IMR-90 (cell line): ENCODE measurements at regions not wholly inside any gene's neighbourhood (a gene's known extent, or its start where the extent isn't known, plus 50 kb on each side); places are given as distances from the start of the nearest gene placed in this dataset.

Experiments used
- ATAC-seq: fragments of 200-7000 bp; cut with Tn5 transposase; 2 replicates; pipeline ENCODE4 v1.9.1; 2020; ENCODE audit warnings: low read depth, mild to moderate bottlenecking, moderate library complexity
- BruUV-seq: library from RNA; stranded (reverse); fragments of 400-500 nt; replicated peaks from 2 replicates; lab custom pipeline; 2021; lab: Mats Ljungman, UMichigan
- CTCF ChIA-PET: fragments of 300-600 bp; formaldehyde crosslinking; extraction: SDS; loops from one replicate; lab custom pipeline; 2021; ENCODE audit warnings: antibody characterized with exemption; lab: Yijun Ruan, JAX
- POLR2A ChIA-PET: fragments of 300-600 bp; sonication (Branson Sonifier 250); formaldehyde crosslinking; loops from one replicate; lab custom pipeline; 2022; ENCODE audit warnings: antibody characterized with exemption; ENCODE audit not compliant: unreplicated experiment; lab: Charles Lee
- DNase-seq: peaks from one replicate; pipeline ENCODE4 v3.0.0; 2013
- H2AFZ ChIP-seq: replicated peaks from 2 replicates; pipeline ENCODE3; 2013; ENCODE audit warnings: low read length, mild to moderate bottlenecking; ENCODE audit not compliant: poor library complexity
- H2AK5ac ChIP-seq: 2 replicates; pipeline ENCODE4 v1.6.1; 2013; ENCODE audit warnings: low read depth, low read length, inconsistent platforms
- H2AK9ac ChIP-seq: replicated peaks from 2 replicates; pipeline ENCODE3; 2013; ENCODE audit warnings: mild to moderate bottlenecking, low read depth, low read length, moderate library complexity; ENCODE audit not compliant: poor library complexity
- H2BK120ac ChIP-seq: 2 replicates; pipeline ENCODE4 v1.6.1; 2013; ENCODE audit warnings: low read depth, low read length, inconsistent platforms
- H2BK15ac ChIP-seq: 3 replicates; pipeline ENCODE4 v1.6.1; 2013; ENCODE audit warnings: low read depth, low read length, inconsistent platforms
- H2BK20ac ChIP-seq: 2 replicates; pipeline ENCODE4 v1.6.1; 2013; ENCODE audit warnings: low read depth, mild to moderate bottlenecking, inconsistent platforms, low read length, moderate library complexity
- H2BK5ac ChIP-seq: 2 replicates; pipeline ENCODE4 v1.6.1; 2013; ENCODE audit warnings: mild to moderate bottlenecking, low read depth, low read length, inconsistent platforms; ENCODE audit not compliant: poor library complexity, severe bottlenecking
- H3K14ac ChIP-seq: replicated peaks from 2 replicates; pipeline ENCODE4 v1.6.1; 2013; ENCODE audit warnings: low read depth, low read length, inconsistent platforms
- H3K18ac ChIP-seq: 2 replicates; pipeline ENCODE4 v1.6.1; 2013; ENCODE audit warnings: low read depth, low read length, control low read depth
- H3K23ac ChIP-seq: 2 replicates; pipeline ENCODE4 v1.6.1; 2013; ENCODE audit warnings: low read depth, low read length, inconsistent platforms
- H3K27ac ChIP-seq: 2 replicates; pipeline ENCODE4 v1.5.1; 2013; ENCODE audit warnings: mild to moderate bottlenecking, control low read depth, low read length; ENCODE audit not compliant: insufficient read depth
- H3K27me3 ChIP-seq: 2 replicates; pipeline ENCODE4 v1.6.1; 2013; ENCODE audit warnings: low read length; ENCODE audit not compliant: control insufficient read depth, insufficient read depth
- H3K36me3 ChIP-seq: 2 replicates; pipeline ENCODE4 v1.6.1; 2013; ENCODE audit warnings: low read length, mixed read lengths; ENCODE audit not compliant: control insufficient read depth, insufficient read depth
- H3K4ac ChIP-seq: 2 replicates; pipeline ENCODE4 v1.6.1; 2013; ENCODE audit warnings: low read depth, low read length, inconsistent platforms
- H3K4me1 ChIP-seq: 2 replicates; pipeline ENCODE4 v1.6.1; 2013; ENCODE audit warnings: low read length, mixed read lengths; ENCODE audit not compliant: control insufficient read depth, insufficient read depth
- H3K4me2 ChIP-seq: 2 replicates; pipeline ENCODE4 v1.6.1; 2013; ENCODE audit warnings: low read depth, mild to moderate bottlenecking, control low read depth, low read length, moderate library complexity
- H3K4me3 ChIP-seq: 2 replicates; pipeline ENCODE4 v1.5.1; 2013; ENCODE audit warnings: low read depth, mild to moderate bottlenecking, control low read depth, low read length, moderate library complexity; ENCODE audit not compliant: insufficient read depth
- H3K56ac ChIP-seq: 2 replicates; pipeline ENCODE4 v1.6.1; 2013; ENCODE audit warnings: low read length, inconsistent platforms; ENCODE audit not compliant: insufficient read depth; ENCODE audit errors: extremely low read depth
- H3K79me1 ChIP-seq, 2 experiments: 2 replicates each; pipeline ENCODE4 v1.6.1; 2013; ENCODE audit warnings: low read length in 2 of 2, inconsistent platforms in 1 of 2, low read depth in 1 of 2
- H3K9ac ChIP-seq: 2 replicates; pipeline ENCODE4 v1.6.1; 2013; ENCODE audit warnings: low read depth, low read length, control low read depth
- H3K9me1 ChIP-seq: 2 replicates; pipeline ENCODE4 v1.6.1; 2013; ENCODE audit warnings: low read length, inconsistent platforms; ENCODE audit not compliant: insufficient read depth
- H3K9me3 ChIP-seq: 2 replicates; pipeline ENCODE4 v1.6.1; 2013; ENCODE audit warnings: low read length; ENCODE audit not compliant: control insufficient read depth, insufficient read depth
- H4K20me1 ChIP-seq: 2 replicates; pipeline ENCODE4 v1.6.1; 2013; ENCODE audit warnings: low read length, inconsistent platforms; ENCODE audit not compliant: insufficient read depth
- H4K5ac ChIP-seq: 2 replicates; pipeline ENCODE4 v1.6.1; 2013; ENCODE audit warnings: mild to moderate bottlenecking, low read depth, low read length, control low read depth
- H4K8ac ChIP-seq, 2 experiments: 2 replicates each; pipeline ENCODE4 v1.6.1; 2013; ENCODE audit warnings: low read depth in 2 of 2, low read length in 2 of 2, control low read depth in 1 of 2, inconsistent platforms in 1 of 2
- H4K91ac ChIP-seq: 2 replicates; pipeline ENCODE4 v1.6.1; 2013; ENCODE audit warnings: low read depth, low read length, inconsistent platforms; ENCODE audit not compliant: insufficient read depth
- BHLHE40 ChIP-seq: fragments of 150-350 bp; IDR thresholded peaks from 2 replicates; pipeline ENCODE4 v1.6.1; 2016; ENCODE audit warnings: mild to moderate bottlenecking, low read depth, low read length
- CEBPB ChIP-seq: IDR thresholded peaks from 2 replicates; pipeline ENCODE4 v1.6.1; 2012; ENCODE audit warnings: low read depth, low read length, improper control_type of control experiment
- CHD1 ChIP-seq: IDR thresholded peaks from 2 replicates; pipeline ENCODE4 v1.6.1; 2012; ENCODE audit warnings: low read depth, low read length, improper control_type of control experiment
- FOS ChIP-seq: fragments of 150-350 bp; IDR thresholded peaks from 2 replicates; pipeline ENCODE4 v1.6.1; 2016; ENCODE audit warnings: low read depth, low read length
- MAZ ChIP-seq: IDR thresholded peaks from 2 replicates; pipeline ENCODE4 v1.6.1; 2012; ENCODE audit warnings: low read depth, mild to moderate bottlenecking, low read length, improper control_type of control experiment, moderate library complexity, borderline replicate concordance
- MXI1 ChIP-seq: IDR thresholded peaks from 2 replicates; pipeline ENCODE4 v1.6.1; 2012; ENCODE audit warnings: low read depth, mild to moderate bottlenecking, low read length, moderate library complexity, borderline replicate concordance
- NFE2L2 ChIP-seq: fragments of 150-350 bp; IDR thresholded peaks from 2 replicates; pipeline ENCODE4 v1.6.1; 2016; ENCODE audit warnings: low read depth, mild to moderate bottlenecking, low read length
- RAD21 ChIP-seq: IDR thresholded peaks from 2 replicates; pipeline ENCODE4 v1.6.1; 2012; ENCODE audit warnings: low read length, improper control_type of control experiment
- RCOR1 ChIP-seq: IDR thresholded peaks from 2 replicates; pipeline ENCODE4 v1.6.1; 2012; ENCODE audit warnings: mild to moderate bottlenecking, low read length, improper control_type of control experiment; ENCODE audit not compliant: insufficient replicate concordance
- RFX5 ChIP-seq: IDR thresholded peaks from 2 replicates; pipeline ENCODE4 v1.8.0; 2012; ENCODE audit warnings: low read depth, mild to moderate bottlenecking, low read length, moderate library complexity
- SMC3 ChIP-seq: fragments of 150-350 bp; IDR thresholded peaks from 2 replicates; pipeline ENCODE4 v1.6.1; 2016; ENCODE audit warnings: low read depth, mild to moderate bottlenecking, antibody characterized with exemption, low read length, moderate library complexity
- WGBS, 2 experiments: methylation state at CpG; one replicate each; pipeline versions ENCODE4 v1.1.5 to v1.1.7; 2013; ENCODE audit warnings: missing lambda C conversion rate in 2 of 2; ENCODE audit not compliant: insufficient read length in 1 of 2; ENCODE audit errors: extremely low coverage in 2 of 2; 5-methylcytosine and 5-hydroxymethylcytosine counted together
- dilution Hi-C: fragments of 300-500 bp; cut with HindIII; formaldehyde crosslinking; loops from one replicate; pipeline ENCODE4 v1.14.3; 2018; ENCODE audit warnings: low sequenced_read_pairs; ENCODE audit not compliant: unreplicated experiment
- in situ Hi-C: fragments of 300-500 bp; cut with MboI; formaldehyde crosslinking; loops from 3 replicates; pipeline ENCODE4 v1.14.3; 2019; ENCODE audit warnings: low sequenced_read_pairs, inconsistent platforms, mixed read lengths
- intact Hi-C: fragments of 100-400 bp; cut with micrococcal nuclease; formaldehyde crosslinking; loops from 2 replicates; pipeline ENCODE4 v1.10.0; 2022
- TF ChIP-seq, protein P1 (sequence below): conservative IDR thresholded peaks from 2 replicates; pipeline ENCODE4 v1.5.1; 2012; ENCODE audit warnings: mild to moderate bottlenecking, low read depth, low read length, improper control_type of control experiment
- TF ChIP-seq, protein P2 (sequence below): fragments of 150-350 bp; IDR thresholded peaks from 2 replicates; pipeline ENCODE4 v1.6.1; 2017; ENCODE audit warnings: mild to moderate bottlenecking, antibody characterized with exemption, low read length, low read depth
- TF ChIP-seq, protein P3 (sequence below): fragments of 150-350 bp; IDR thresholded peaks from 2 replicates; pipeline ENCODE4 v1.6.1; 2016; ENCODE audit warnings: low read depth, mild to moderate bottlenecking, low read length, moderate library complexity, borderline replicate concordance

DNA sequence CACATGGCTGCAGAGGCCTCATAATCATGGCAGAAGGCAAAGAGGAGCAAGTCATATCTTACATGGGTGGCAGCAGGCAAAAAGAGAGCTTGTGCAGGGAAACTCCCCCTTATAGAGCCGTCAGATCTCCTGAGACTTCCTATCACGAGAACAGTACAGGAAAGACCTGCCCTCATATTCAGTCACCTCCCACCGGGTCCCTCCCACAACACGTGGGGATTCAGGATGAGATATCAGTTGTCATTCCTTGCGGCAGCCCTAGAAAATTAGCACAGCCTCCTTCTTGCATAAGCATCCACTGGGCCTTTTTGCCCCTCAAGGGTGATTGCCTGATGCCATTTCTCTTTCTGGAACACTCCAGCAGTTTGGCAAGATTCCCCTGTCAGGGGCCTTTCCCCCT lies 61.7 kb upstream of the STX18 start:
- no TSS peak for BruUV-seq
- intact Hi-C loops = no loop called here

More for the DNA sequence above, 61.7 kb upstream of the STX18 start:
- H4K5ac ChIP-seq = no peak overlapping the region
- no peak overlapping the region for H3K9ac ChIP-seq
- no peak overlapping the region for H2AK5ac ChIP-seq
- H3K27me3 ChIP-seq = no peaks in the 10 kb centered on the region
- H3K4me3 ChIP-seq = no peak overlapping the region
- H3K14ac ChIP-seq = no peak overlapping the region
- no peak overlapping the region for H4K91ac ChIP-seq
- no peak overlapping the region for H2AFZ ChIP-seq
- dilution Hi-C loops = no loop called here
- no peak overlapping the region for H2BK15ac ChIP-seq
- no peak overlapping the region for H2AK9ac ChIP-seq
- no peaks in the 10 kb centered on the region for H4K20me1 ChIP-seq
- TF ChIP-seq MXI1 (no peak), FOS (no peak), RCOR1 (no peak), MAZ (no peak), NFE2L2 (no peak), CEBPB (no peak), SMC3 (no peak), CHD1 (no peak), RFX5 (no peak), RAD21 (no peak), BHLHE40 (no peak)
- TF ChIP-seq, protein P1, sequence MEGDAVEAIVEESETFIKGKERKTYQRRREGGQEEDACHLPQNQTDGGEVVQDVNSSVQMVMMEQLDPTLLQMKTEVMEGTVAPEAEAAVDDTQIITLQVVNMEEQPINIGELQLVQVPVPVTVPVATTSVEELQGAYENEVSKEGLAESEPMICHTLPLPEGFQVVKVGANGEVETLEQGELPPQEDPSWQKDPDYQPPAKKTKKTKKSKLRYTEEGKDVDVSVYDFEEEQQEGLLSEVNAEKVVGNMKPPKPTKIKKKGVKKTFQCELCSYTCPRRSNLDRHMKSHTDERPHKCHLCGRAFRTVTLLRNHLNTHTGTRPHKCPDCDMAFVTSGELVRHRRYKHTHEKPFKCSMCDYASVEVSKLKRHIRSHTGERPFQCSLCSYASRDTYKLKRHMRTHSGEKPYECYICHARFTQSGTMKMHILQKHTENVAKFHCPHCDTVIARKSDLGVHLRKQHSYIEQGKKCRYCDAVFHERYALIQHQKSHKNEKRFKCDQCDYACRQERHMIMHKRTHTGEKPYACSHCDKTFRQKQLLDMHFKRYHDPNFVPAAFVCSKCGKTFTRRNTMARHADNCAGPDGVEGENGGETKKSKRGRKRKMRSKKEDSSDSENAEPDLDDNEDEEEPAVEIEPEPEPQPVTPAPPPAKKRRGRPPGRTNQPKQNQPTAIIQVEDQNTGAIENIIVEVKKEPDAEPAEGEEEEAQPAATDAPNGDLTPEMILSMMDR = no peak
- TF ChIP-seq, protein P2, sequence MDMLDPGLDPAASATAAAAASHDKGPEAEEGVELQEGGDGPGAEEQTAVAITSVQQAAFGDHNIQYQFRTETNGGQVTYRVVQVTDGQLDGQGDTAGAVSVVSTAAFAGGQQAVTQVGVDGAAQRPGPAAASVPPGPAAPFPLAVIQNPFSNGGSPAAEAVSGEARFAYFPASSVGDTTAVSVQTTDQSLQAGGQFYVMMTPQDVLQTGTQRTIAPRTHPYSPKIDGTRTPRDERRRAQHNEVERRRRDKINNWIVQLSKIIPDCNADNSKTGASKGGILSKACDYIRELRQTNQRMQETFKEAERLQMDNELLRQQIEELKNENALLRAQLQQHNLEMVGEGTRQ = no peak
- TF ChIP-seq, protein P3, sequence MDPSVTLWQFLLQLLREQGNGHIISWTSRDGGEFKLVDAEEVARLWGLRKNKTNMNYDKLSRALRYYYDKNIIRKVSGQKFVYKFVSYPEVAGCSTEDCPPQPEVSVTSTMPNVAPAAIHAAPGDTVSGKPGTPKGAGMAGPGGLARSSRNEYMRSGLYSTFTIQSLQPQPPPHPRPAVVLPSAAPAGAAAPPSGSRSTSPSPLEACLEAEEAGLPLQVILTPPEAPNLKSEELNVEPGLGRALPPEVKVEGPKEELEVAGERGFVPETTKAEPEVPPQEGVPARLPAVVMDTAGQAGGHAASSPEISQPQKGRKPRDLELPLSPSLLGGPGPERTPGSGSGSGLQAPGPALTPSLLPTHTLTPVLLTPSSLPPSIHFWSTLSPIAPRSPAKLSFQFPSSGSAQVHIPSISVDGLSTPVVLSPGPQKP = no peak
- H2BK120ac ChIP-seq = no peak overlapping the region
- H3K79me1 ChIP-seq = no peaks in the 10 kb centered on the region
- H3K4ac ChIP-seq = no peak overlapping the region
- no CpG with 5 or more reads among the region's 5 CpGs for WGBS, 2 experiments
- no peaks in the 10 kb centered on the region for H3K36me3 ChIP-seq
- no peak overlapping the region for H2BK5ac ChIP-seq
- H4K8ac ChIP-seq = no peak overlapping the region
- no peaks in the 10 kb centered on the region; the same call in 1 of the 2 replicates for H3K4me1 ChIP-seq
- DNase-seq (no peak), ATAC-seq (no peak)
- in situ Hi-C loops = no loop called here
- H3K9me1 ChIP-seq = no peaks in the 10 kb centered on the region
- H3K56ac ChIP-seq = no peak overlapping the region
- ChIA-PET POLR2A (no interaction called here), CTCF (no interaction called here)
- H3K9me3 ChIP-seq = no peaks in the 10 kb centered on the region
- no peak overlapping the region for H2BK20ac ChIP-seq
- no peak overlapping the region for H3K4me2 ChIP-seq
- no peak overlapping the region for H3K23ac ChIP-seq
- H3K18ac ChIP-seq = no peak overlapping the region
- H3K27ac ChIP-seq = no peak overlapping the region
